GM12865 (cell line): ENCODE measurements at regions not wholly inside any gene's neighbourhood (a gene's known extent, or its start where the extent isn't known, plus 50 kb on each side); places are given as distances from the start of the nearest gene placed in this dataset.

ENCODE experiments used
- DNase-seq: peaks from one replicate; pipeline ENCODE4 v3.0.0; 2010; ENCODE audit warnings: low read depth
- H3K4me3 ChIP-seq: 2 replicates; pipeline ENCODE4 v1.5.1; 2011; ENCODE audit warnings: mild to moderate bottlenecking, low read depth, low read length, control low read depth
- TF ChIP-seq, protein P1 (sequence below): IDR thresholded peaks from 2 replicates; pipeline ENCODE4 v1.5.1; 2011; ENCODE audit warnings: low read length, control low read depth, low read depth, inconsistent platforms; ENCODE audit not compliant: insufficient read depth; ENCODE audit errors: missing control alignments

GRCh38 chr20:23270382-23270911 lies 80.1 kb upstream of the NXT1 start:
- H3K4me3 ChIP-seq: no peak overlapping the region
- no peak for DNase-seq
- TF ChIP-seq, protein P1, sequence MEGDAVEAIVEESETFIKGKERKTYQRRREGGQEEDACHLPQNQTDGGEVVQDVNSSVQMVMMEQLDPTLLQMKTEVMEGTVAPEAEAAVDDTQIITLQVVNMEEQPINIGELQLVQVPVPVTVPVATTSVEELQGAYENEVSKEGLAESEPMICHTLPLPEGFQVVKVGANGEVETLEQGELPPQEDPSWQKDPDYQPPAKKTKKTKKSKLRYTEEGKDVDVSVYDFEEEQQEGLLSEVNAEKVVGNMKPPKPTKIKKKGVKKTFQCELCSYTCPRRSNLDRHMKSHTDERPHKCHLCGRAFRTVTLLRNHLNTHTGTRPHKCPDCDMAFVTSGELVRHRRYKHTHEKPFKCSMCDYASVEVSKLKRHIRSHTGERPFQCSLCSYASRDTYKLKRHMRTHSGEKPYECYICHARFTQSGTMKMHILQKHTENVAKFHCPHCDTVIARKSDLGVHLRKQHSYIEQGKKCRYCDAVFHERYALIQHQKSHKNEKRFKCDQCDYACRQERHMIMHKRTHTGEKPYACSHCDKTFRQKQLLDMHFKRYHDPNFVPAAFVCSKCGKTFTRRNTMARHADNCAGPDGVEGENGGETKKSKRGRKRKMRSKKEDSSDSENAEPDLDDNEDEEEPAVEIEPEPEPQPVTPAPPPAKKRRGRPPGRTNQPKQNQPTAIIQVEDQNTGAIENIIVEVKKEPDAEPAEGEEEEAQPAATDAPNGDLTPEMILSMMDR: no peak

- TF ChIP-seq, protein P1: no peak
- no peak overlapping the region for H3K4me3 ChIP-seq
- DNase-seq: no peak
Measured at GRCh38 chr20:23269954-23270353, 80.6 kb upstream of the NXT1 start.

DNA sequence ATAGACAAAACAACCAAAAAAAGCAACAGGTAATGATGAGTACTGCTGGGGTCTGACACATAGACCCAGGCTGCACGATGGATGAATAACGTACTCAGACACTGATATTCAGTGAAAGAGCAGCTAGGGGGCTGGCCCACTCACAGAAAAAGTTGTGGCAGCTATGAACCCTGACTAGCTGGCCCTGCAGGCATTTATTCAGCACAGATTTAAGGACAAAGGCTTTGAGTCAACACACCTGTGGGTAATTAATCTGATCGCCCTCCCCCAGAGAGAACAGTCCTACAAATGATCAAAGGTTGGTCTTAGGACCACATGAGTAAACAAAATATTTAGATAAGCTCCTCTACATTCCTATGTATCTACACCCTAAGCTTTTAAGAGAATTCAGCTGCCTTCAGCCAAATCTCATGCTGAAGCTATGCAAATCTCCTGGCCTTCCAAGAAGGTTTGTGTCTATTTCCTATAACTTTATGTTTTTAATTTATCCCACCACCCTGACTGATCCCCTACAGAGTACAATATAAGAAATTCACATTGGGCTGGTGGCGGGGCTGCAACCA lies 81.7 kb upstream of the NXT1 start:
- TF ChIP-seq, protein P1: no peak
- H3K4me3 ChIP-seq: no peak overlapping the region
- DNase-seq: no peak

- H3K4me3 ChIP-seq: no peak overlapping the region
- TF ChIP-seq, protein P1: no peak
- no peak for DNase-seq
Measured at GRCh38 chr20:23267909-23268308, 82.7 kb upstream of the NXT1 start.

DNA sequence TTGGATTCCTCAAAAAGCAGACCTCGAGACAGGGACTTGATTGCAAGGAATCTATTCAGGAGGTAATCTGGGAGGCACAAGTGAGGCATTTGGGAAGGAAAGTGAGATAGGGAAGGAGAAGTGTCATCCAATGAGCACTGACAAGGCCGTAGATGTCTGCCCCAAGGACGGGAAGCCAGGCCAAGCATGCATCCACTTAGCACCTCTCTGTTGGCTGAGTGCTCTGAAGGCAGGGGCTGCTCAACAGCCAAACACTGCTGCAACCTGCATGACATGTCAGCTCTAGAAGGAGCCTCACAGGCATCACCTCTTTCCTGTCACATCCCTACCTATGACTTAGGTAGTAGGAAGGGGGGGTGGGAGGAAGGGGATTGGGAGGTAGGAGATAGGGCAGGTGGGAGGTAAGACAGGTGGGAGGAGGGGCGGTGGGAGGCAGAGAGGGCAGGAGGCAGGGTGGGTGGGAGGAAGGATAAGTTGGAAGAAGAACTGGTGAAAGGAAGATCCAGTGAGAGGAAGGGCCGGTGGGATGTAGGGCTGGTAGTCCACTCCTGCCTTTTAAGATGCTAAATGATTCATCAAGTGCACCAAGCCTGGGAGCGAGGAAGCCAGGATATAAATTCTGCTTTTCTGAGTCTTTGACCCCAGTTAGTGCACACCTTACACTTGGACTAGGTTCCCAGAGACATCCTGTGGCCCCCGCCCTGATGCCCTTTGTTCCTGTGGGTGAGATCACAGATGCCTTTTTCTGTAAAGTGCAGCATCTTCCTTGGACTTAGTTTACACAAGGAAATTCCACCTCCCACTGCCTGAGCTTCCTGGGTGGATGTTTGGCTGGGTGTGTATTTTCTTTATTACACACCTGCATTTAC lies 83.8 kb upstream of the NXT1 start:
- no peak for DNase-seq
- TF ChIP-seq, protein P1: no peak
- H3K4me3 ChIP-seq: no peak overlapping the region

- TF ChIP-seq, protein P1: no peak
- DNase-seq: no peak
- H3K4me3 ChIP-seq: no peak overlapping the region
Measured at GRCh38 chr20:23265226-23265625, 85.4 kb upstream of the NXT1 start.
